Tibial artery (tissue), 4 donors: ENCODE measurements at regions not wholly inside any gene's neighbourhood (a gene's known extent, or its start where the extent isn't known, plus 50 kb on each side); places are given as distances from the start of the nearest gene placed in this dataset.

ENCODE experiments used
- DNase-seq, 2 donors: peaks; one replicate each; pipeline ENCODE4 v3.0.0-alpha.2; 2019
- H3K27ac ChIP-seq, 2 donors: fragments of 200-600 bp; sonication (generic) in 1 of 2; 1 replicate in 1 of 2; 2 replicates in 1 of 2; pipeline ENCODE4 v1.5.1; 2018 to 2019; ENCODE audit warnings: mild to moderate bottlenecking in 1 of 2
- H3K27me3 ChIP-seq, 2 donors: fragments of 200-600 bp; sonication (generic) in 1 of 2; one replicate each; pipeline versions ENCODE4 v1.5.1 to v1.6.0; 2016 to 2019
- H3K36me3 ChIP-seq, 3 donors: fragments of 200-600 bp; sonication (generic) in 2 of 3; one replicate each; pipeline ENCODE4 v1.5.1; 2016 to 2019; ENCODE audit warnings: mild to moderate bottlenecking in 2 of 3
- H3K4me1 ChIP-seq, 4 donors: fragments of 200-600 bp; sonication (generic) in 2 of 4; 1 replicate in 3 of 4; 2 replicates in 1 of 4; pipeline ENCODE4 v1.5.1; 2016 to 2019
- H3K4me3 ChIP-seq, 2 donors: fragments of 200-600 bp; sonication (generic) in 1 of 2; 1 replicate in 1 of 2; 2 replicates in 1 of 2; pipeline ENCODE4 v1.5.1; 2018 to 2019; ENCODE audit warnings: mild to moderate bottlenecking in 2 of 2
- H3K9me3 ChIP-seq, 3 donors: fragments of 200-600 bp; sonication (generic) in 1 of 3; one replicate each; pipeline ENCODE4 v1.5.1; 2016 to 2019
- intact Hi-C: fragments of 100-400 bp; cut with DNase I; formaldehyde crosslinking; loops from one replicate; pipeline ENCODE4 v1.15.0; 2023; ENCODE audit warnings: low total_unique reads
- TF ChIP-seq, protein P1 (sequence below), 2 experiments: fragments of 200-600 bp in 1 of 2; fragments of 450-650 bp in 1 of 2; IDR thresholded peaks; one replicate each; pipeline ENCODE4 v1.5.1; 2017 to 2019; ENCODE audit warnings: antibody characterized with exemption in 2 of 2, mild to moderate bottlenecking in 1 of 2, moderate library complexity in 1 of 2

GRCh38 chr6:40930555-40930954 lies 108.5 kb downstream of the UNC5CL start:
- H3K27me3 ChIP-seq, result no peaks in the 10 kb centered on the region
- H3K27ac ChIP-seq, result no peak overlapping the region
- no peaks in the 10 kb centered on the region for H3K9me3 ChIP-seq
- H3K36me3 ChIP-seq, result no peaks in the 10 kb centered on the region
- intact Hi-C loops, result no loop called here
- H3K4me3 ChIP-seq, result no peak overlapping the region
- TF ChIP-seq, protein P1, sequence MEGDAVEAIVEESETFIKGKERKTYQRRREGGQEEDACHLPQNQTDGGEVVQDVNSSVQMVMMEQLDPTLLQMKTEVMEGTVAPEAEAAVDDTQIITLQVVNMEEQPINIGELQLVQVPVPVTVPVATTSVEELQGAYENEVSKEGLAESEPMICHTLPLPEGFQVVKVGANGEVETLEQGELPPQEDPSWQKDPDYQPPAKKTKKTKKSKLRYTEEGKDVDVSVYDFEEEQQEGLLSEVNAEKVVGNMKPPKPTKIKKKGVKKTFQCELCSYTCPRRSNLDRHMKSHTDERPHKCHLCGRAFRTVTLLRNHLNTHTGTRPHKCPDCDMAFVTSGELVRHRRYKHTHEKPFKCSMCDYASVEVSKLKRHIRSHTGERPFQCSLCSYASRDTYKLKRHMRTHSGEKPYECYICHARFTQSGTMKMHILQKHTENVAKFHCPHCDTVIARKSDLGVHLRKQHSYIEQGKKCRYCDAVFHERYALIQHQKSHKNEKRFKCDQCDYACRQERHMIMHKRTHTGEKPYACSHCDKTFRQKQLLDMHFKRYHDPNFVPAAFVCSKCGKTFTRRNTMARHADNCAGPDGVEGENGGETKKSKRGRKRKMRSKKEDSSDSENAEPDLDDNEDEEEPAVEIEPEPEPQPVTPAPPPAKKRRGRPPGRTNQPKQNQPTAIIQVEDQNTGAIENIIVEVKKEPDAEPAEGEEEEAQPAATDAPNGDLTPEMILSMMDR (IDR thresholded peaks at IDR 0.05), result no peak
- no peaks in the 10 kb centered on the region for H3K4me1 ChIP-seq
- no peak for DNase-seq

DNA sequence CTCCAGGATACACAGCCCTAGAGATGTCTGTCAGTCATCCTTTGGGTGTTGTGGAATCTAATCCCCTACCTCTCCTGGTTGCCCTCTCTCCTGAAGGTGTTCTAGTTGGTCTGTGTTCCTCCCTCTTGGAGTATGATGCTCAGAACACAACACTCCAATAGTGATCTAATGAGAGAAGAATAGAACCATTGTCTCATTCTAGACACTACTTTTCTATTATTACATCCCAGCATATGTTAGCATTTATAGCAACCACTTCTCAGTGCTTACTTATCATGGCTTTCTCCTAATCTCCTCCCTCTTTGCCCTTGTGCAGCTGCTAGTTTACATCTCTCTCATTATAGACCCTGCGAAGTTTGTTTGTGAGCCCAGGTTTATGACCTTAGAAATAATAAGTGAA lies 109.0 kb downstream of the UNC5CL start:
- Histone ChIP-seq H3K9me3 (no peaks in the 10 kb centered on the region), H3K27ac (no peak overlapping the region), H3K27me3 (no peaks in the 10 kb centered on the region), H3K4me1 (no peaks in the 10 kb centered on the region), H3K36me3 (no peaks in the 10 kb centered on the region), H3K4me3 (no peak overlapping the region)
- DNase-seq, result no peak
- TF ChIP-seq, protein P1 (IDR thresholded peaks at IDR 0.05), result no peak
- intact Hi-C loops, result no loop called here

DNA sequence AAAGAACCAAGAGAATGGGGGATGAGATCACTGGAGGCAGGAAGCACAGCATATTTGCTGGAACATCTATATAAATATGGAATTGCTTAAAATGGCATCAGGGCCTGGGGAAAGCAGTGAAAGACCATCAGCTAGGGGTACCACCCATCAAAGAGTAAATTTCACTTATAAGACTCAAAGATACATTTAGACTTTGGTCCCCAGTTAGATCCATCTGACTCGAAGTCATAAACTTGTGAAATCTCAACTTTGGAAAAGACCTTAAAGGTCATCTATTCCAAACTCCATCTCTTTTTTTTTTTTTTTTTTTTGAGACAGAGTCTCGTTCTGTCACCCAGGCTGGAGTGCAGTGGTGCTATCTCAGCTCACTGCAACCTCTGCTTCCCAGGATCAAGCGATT lies 109.8 kb downstream of the UNC5CL start:
- no peaks in the 10 kb centered on the region for H3K4me1 ChIP-seq
- TF ChIP-seq, protein P1 (IDR thresholded peaks at IDR 0.05), result no peak

GRCh38 chr6:40928763-40929162 lies 110.3 kb downstream of the UNC5CL start:
- TF ChIP-seq, protein P1 (IDR thresholded peaks at IDR 0.05), result no peak
- Histone ChIP-seq H3K4me3 (no peak overlapping the region), H3K27ac (no peak overlapping the region), H3K9me3 (no peaks in the 10 kb centered on the region), H3K36me3 (no peaks in the 10 kb centered on the region), H3K4me1 (no peaks in the 10 kb centered on the region), H3K27me3 (no peaks in the 10 kb centered on the region)
- intact Hi-C loops, result no loop called here
- DNase-seq, result no peak

More for the DNA sequence above, 109.8 kb downstream of the UNC5CL start:
- intact Hi-C loops, result no loop called here
- no peak overlapping the region for H3K4me3 ChIP-seq
- DNase-seq, result no peak
- no peaks in the 10 kb centered on the region for H3K9me3 ChIP-seq
- no peaks in the 10 kb centered on the region for H3K36me3 ChIP-seq
- no peak overlapping the region for H3K27ac ChIP-seq
- H3K27me3 ChIP-seq, result no peaks in the 10 kb centered on the region

GRCh38 chr6:40928307-40928706 lies 110.7 kb downstream of the UNC5CL start:
- intact Hi-C loops, result no loop called here
- Histone ChIP-seq H3K36me3 (no peaks in the 10 kb centered on the region), H3K4me1 (no peaks in the 10 kb centered on the region), H3K27ac (no peak overlapping the region), H3K4me3 (no peak overlapping the region), H3K9me3 (no peaks in the 10 kb centered on the region), H3K27me3 (no peaks in the 10 kb centered on the region)
- TF ChIP-seq, protein P1 (IDR thresholded peaks at IDR 0.05), result no peak
- no peak for DNase-seq

DNA sequence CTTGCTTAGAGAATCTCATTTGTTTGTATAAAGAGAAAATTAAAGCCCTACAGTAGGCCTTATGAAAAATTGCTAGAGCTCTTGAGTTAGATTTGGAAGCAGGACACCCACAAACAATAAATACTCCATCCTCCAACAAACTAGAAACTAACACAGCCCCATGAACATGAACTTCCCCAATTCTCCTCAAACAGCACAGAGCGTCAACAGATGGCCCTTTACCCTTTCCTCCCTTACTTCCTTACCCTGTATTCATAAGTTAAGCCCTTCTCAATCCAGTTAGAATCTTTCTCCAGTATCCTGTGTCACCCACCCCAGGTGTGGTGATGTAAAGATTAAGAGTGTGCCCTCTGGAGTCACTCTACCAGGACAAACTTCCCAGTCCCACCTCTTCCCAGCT lies 113.7 kb downstream of the UNC5CL start:
- Histone ChIP-seq H3K9me3 (no peaks in the 10 kb centered on the region), H3K27ac (no peak overlapping the region), H3K4me1 (no peaks in the 10 kb centered on the region), H3K4me3 (no peak overlapping the region), H3K27me3 (no peaks in the 10 kb centered on the region), H3K36me3 (no peaks in the 10 kb centered on the region)
- no peak for DNase-seq
- TF ChIP-seq, protein P1 (IDR thresholded peaks at IDR 0.05), result no peak
- intact Hi-C loops, result no loop called here
